C4-2B (cell line): ENCODE measurements at regions not wholly inside any gene's neighbourhood (a gene's known extent, or its start where the extent isn't known, plus 50 kb on each side); places are given as distances from the start of the nearest gene placed in this dataset.

ENCODE experiments used
- ZFX ChIP-seq: fragments of 450-650 bp; IDR thresholded peaks from 2 replicates; pipeline ENCODE4 v1.6.1; 2017
- TF ChIP-seq, protein P1 (sequence below): fragments of 450-650 bp; conservative IDR thresholded peaks from 2 replicates; pipeline ENCODE4 v1.5.1; 2017; ENCODE audit warnings: mild to moderate bottlenecking

DNA sequence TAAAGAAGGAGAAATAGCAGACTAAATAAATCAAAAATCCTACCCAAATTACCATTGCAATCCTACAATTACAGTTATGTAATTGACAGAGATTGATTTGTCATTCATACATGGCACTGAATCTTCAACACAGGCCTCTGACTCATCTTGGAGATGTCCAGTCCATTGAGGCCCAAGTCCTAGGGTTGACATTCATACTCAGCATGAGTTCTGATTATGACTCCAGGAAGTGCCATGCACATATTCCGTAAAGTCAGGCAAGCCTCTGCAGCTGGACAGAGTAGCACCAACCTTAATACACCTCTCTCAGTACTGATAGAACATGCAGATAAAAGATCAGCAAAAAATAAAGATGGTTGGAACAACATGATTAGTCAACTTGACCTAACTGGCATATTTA is 353.7 kb upstream of the NFE2L3 start:
- TF ChIP-seq, protein P1, sequence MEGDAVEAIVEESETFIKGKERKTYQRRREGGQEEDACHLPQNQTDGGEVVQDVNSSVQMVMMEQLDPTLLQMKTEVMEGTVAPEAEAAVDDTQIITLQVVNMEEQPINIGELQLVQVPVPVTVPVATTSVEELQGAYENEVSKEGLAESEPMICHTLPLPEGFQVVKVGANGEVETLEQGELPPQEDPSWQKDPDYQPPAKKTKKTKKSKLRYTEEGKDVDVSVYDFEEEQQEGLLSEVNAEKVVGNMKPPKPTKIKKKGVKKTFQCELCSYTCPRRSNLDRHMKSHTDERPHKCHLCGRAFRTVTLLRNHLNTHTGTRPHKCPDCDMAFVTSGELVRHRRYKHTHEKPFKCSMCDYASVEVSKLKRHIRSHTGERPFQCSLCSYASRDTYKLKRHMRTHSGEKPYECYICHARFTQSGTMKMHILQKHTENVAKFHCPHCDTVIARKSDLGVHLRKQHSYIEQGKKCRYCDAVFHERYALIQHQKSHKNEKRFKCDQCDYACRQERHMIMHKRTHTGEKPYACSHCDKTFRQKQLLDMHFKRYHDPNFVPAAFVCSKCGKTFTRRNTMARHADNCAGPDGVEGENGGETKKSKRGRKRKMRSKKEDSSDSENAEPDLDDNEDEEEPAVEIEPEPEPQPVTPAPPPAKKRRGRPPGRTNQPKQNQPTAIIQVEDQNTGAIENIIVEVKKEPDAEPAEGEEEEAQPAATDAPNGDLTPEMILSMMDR = no peak
- no peak for TF ChIP-seq ZFX
